ENCODE measurements at regions not wholly inside any gene's neighbourhood (a gene's known extent, or its start where the extent isn't known, plus 50 kb on each side); places are given as distances from the start of the nearest gene placed in this dataset.

GRCh38 chr2:122506620-122507019 is 751.2 kb downstream of the TSN start:
- no peaks in the 10 kb centered on the region for H3K27me3 ChIP-seq (ENCODE audit: insufficient read depth, low read length)
- no peaks in the 10 kb centered on the region for H3K4me1 ChIP-seq (ENCODE audit: insufficient read depth, low read length)
- no peak overlapping the region for H3K4me3 ChIP-seq (ENCODE audit: low read length)
- WGBS = 97% methylated on average over 3 of the region's 3 CpGs
- H3K9me3 ChIP-seq (ENCODE audit: insufficient read depth, low read depth, low read length) = no peaks in the 10 kb centered on the region
- H3K36me3 ChIP-seq (ENCODE audit: insufficient read depth, low read length) = no peaks in the 10 kb centered on the region
- no peak overlapping the region for H3K27ac ChIP-seq (ENCODE audit: low read depth, low read length)
- H3K9ac ChIP-seq (ENCODE audit: low read depth, low read length) = no peak overlapping the region

DNA sequence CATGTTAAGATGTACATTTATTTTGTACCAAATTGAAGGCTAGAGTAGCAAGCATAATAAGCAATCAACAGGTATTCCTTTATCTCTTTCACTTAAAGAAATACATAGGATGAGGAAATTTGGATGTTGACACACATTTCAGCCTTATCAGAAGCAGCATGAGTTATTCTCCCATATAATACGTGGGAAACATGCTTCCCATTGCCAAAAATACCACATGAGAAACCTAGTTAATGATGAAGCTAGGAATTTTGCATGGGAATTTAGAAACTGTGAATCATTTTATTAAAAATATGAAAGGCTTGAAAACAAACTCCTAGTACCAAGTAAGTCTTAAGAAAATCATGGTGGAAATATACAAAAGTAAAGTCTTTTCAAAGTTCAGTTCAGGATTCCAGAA is 751.8 kb downstream of the TSN start:
- Histone ChIP-seq H3K9me3 (ENCODE audit: insufficient read depth, low read depth, low read length) (no peaks in the 10 kb centered on the region), H3K27ac (ENCODE audit: low read depth, low read length) (no peak overlapping the region)
- WGBS = no CpG with 5 or more reads among the region's 1 CpG

GRCh38 chr2:122512091-122512490 is 756.6 kb downstream of the TSN start:
- Histone ChIP-seq H3K27me3 (ENCODE audit: insufficient read depth, low read length) (no peaks in the 10 kb centered on the region), H3K4me1 (ENCODE audit: insufficient read depth, low read length) (peaks cover 24% of the 10 kb centered on the region), H3K9ac (ENCODE audit: low read depth, low read length) (no peak overlapping the region), H3K36me3 (ENCODE audit: insufficient read depth, low read length) (no peaks in the 10 kb centered on the region), H3K9me3 (ENCODE audit: insufficient read depth, low read depth, low read length) (no peaks in the 10 kb centered on the region), H3K4me3 (ENCODE audit: low read length) (no peak overlapping the region), H3K27ac (ENCODE audit: low read depth, low read length) (no peak overlapping the region)
- WGBS = 86% methylated on average over 1 of the region's 1 CpG

More for the DNA sequence above, 751.8 kb downstream of the TSN start:
- Histone ChIP-seq H3K27me3 (ENCODE audit: insufficient read depth, low read length) (no peaks in the 10 kb centered on the region), H3K4me1 (ENCODE audit: insufficient read depth, low read length) (no peaks in the 10 kb centered on the region), H3K36me3 (ENCODE audit: insufficient read depth, low read length) (no peaks in the 10 kb centered on the region), H3K4me3 (ENCODE audit: low read length) (no peak overlapping the region), H3K9ac (ENCODE audit: low read depth, low read length) (no peak overlapping the region)

- H3K4me1 ChIP-seq (ENCODE audit: insufficient read depth, low read length) = peaks cover 41% of the 10 kb centered on the region
- no peak overlapping the region for H3K9ac ChIP-seq (ENCODE audit: low read depth, low read length)
- WGBS = 89% methylated on average over 7 of the region's 7 CpGs
- no peak overlapping the region for H3K4me3 ChIP-seq (ENCODE audit: low read length)
- no peak overlapping the region; the same call in 1 of the 2 replicates for H3K27ac ChIP-seq (ENCODE audit: low read depth, low read length)
- H3K27me3 ChIP-seq (ENCODE audit: insufficient read depth, low read length) = no peaks in the 10 kb centered on the region
- peaks cover 1% of the 10 kb centered on the region; the same call in 1 of the 2 replicates for H3K9me3 ChIP-seq (ENCODE audit: insufficient read depth, low read depth, low read length)
- no peaks in the 10 kb centered on the region for H3K36me3 ChIP-seq (ENCODE audit: insufficient read depth, low read length)
Observed at GRCh38 chr2:122514451-122514996, 759.1 kb downstream of the TSN start.

DNA sequence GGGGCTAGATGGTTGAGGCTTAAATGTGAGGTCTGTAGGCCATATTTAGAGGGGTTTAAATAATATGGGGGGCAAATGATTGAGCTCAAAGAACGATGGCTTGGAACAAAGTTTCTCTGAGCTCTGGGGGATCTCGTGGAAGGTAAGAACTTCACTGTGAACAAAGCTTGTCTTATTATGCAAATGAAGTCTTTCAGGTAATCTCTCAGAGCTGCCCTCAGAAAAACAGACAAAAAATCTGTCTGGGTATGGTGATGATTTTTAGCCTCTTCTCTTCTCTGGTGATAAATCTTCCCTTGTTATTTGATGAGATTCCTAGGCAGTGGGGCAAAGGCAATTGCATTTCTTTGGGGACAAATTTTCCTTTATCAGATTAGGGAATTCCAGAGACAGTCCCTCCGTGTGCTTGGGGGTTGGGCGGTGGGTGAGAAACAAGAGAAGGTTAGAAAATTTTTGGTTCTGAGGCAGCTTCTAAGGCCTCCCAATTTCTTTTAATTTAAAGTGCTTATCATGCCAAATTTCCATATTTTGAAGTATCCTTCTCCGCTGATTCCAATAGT is 760.4 kb downstream of the TSN start:
- H3K9ac ChIP-seq (ENCODE audit: low read depth, low read length) = no peak overlapping the region
- 23% methylated on average over 5 of the region's 5 CpGs for WGBS
- peaks cover 7% of the 10 kb centered on the region for H3K9me3 ChIP-seq (ENCODE audit: insufficient read depth, low read depth, low read length)
- H3K4me1 ChIP-seq (ENCODE audit: insufficient read depth, low read length) = peaks cover 41% of the 10 kb centered on the region
- H3K4me3 ChIP-seq (ENCODE audit: low read length) = peak overlapping the region; percentile 22; the same call in 1 of the 2 replicates
- H3K27me3 ChIP-seq (ENCODE audit: insufficient read depth, low read length) = no peaks in the 10 kb centered on the region
- H3K36me3 ChIP-seq (ENCODE audit: insufficient read depth, low read length) = no peaks in the 10 kb centered on the region
- peak overlapping the region; percentile 88 for H3K27ac ChIP-seq (ENCODE audit: low read depth, low read length)

DNA sequence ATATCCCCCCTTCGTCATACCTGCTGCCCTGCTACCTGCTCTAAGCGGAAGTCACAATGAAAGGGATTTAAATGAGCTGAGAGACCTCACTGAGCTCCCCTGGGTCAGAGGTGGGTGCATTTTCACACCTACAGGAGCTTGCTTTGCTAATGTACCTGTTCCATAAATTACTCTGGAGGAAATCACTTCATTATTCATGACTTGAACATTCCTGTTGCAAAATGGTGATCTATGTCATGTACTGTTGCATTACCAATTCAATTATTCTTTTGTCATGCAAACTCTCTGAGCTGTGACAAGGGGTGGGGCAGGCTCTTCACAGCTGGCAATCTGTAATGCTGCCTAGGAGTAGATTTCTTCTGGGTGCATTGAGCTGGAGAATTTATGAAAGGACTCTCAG is 761.3 kb downstream of the TSN start:
- H3K4me1 ChIP-seq (ENCODE audit: insufficient read depth, low read length) = peaks cover 41% of the 10 kb centered on the region
- 0 out of 2 replicates have a peak overlapping the region, but pooled peaks have one; percentile 2 for H3K4me3 ChIP-seq (ENCODE audit: low read length)
- peaks cover 7% of the 10 kb centered on the region for H3K9me3 ChIP-seq (ENCODE audit: insufficient read depth, low read depth, low read length)
- H3K27ac ChIP-seq (ENCODE audit: low read depth, low read length) = peak overlapping the region; percentile 88; the same call in 1 of the 2 replicates
- WGBS = 33% methylated on average over 2 of the region's 2 CpGs
- H3K27me3 ChIP-seq (ENCODE audit: insufficient read depth, low read length) = no peaks in the 10 kb centered on the region
- no peak overlapping the region for H3K9ac ChIP-seq (ENCODE audit: low read depth, low read length)
- H3K36me3 ChIP-seq (ENCODE audit: insufficient read depth, low read length) = no peaks in the 10 kb centered on the region

- H3K4me1 ChIP-seq (ENCODE audit: insufficient read depth, low read length) = peaks cover 41% of the 10 kb centered on the region
- H3K9me3 ChIP-seq (ENCODE audit: insufficient read depth, low read depth, low read length) = peaks cover 7% of the 10 kb centered on the region
- no peak overlapping the region for H3K4me3 ChIP-seq (ENCODE audit: low read length)
- H3K27me3 ChIP-seq (ENCODE audit: insufficient read depth, low read length) = no peaks in the 10 kb centered on the region
- H3K9ac ChIP-seq (ENCODE audit: low read depth, low read length) = no peak overlapping the region
- H3K36me3 ChIP-seq (ENCODE audit: insufficient read depth, low read length) = no peaks in the 10 kb centered on the region
- WGBS = 92% methylated on average over 4 of the region's 4 CpGs
- no peak overlapping the region for H3K27ac ChIP-seq (ENCODE audit: low read depth, low read length)
Observed at GRCh38 chr2:122519366-122519765, 763.9 kb downstream of the TSN start.

GRCh38 chr2:122519821-122520611 is 764.6 kb downstream of the TSN start:
- H3K4me1 ChIP-seq (ENCODE audit: insufficient read depth, low read length) = peaks cover 36% of the 10 kb centered on the region
- WGBS = 97% methylated on average over 3 of the region's 4 CpGs
- no peaks in the 10 kb centered on the region for H3K36me3 ChIP-seq (ENCODE audit: insufficient read depth, low read length)
- H3K27me3 ChIP-seq (ENCODE audit: insufficient read depth, low read length) = no peaks in the 10 kb centered on the region
- peaks cover 7% of the 10 kb centered on the region for H3K9me3 ChIP-seq (ENCODE audit: insufficient read depth, low read depth, low read length)
- no peak overlapping the region for H3K9ac ChIP-seq (ENCODE audit: low read depth, low read length)
- no peak overlapping the region for H3K27ac ChIP-seq (ENCODE audit: low read depth, low read length)
- no peak overlapping the region for H3K4me3 ChIP-seq (ENCODE audit: low read length)

DNA sequence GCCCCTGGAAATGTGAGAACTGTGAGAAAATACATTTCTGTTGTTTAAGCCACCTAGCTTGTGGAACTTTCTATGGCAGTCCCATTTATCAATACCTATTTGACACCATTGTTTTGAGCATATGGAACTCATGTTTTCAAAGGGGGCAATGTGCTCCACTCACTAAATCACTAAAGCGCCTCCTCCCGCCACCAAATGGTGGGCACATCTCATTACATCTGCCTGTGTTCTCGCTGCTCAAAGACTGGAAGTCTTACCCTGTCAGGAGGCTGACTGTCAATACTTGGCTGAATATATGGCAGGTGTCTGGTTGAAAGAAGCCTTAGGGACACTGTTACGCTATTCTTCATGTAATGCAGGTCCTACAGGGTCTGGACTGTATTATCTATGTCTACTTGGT is 767.7 kb downstream of the TSN start:
- no peak overlapping the region for H3K27ac ChIP-seq (ENCODE audit: low read depth, low read length)
- peaks cover 7% of the 10 kb centered on the region for H3K9me3 ChIP-seq (ENCODE audit: insufficient read depth, low read depth, low read length)
- peaks cover 6% of the 10 kb centered on the region for H3K4me1 ChIP-seq (ENCODE audit: insufficient read depth, low read length)
- H3K27me3 ChIP-seq (ENCODE audit: insufficient read depth, low read length) = no peaks in the 10 kb centered on the region
- 94% methylated on average over 4 of the region's 4 CpGs for WGBS
- no peak overlapping the region for H3K4me3 ChIP-seq (ENCODE audit: low read length)
- no peak overlapping the region for H3K9ac ChIP-seq (ENCODE audit: low read depth, low read length)
- H3K36me3 ChIP-seq (ENCODE audit: insufficient read depth, low read length) = no peaks in the 10 kb centered on the region

DNA sequence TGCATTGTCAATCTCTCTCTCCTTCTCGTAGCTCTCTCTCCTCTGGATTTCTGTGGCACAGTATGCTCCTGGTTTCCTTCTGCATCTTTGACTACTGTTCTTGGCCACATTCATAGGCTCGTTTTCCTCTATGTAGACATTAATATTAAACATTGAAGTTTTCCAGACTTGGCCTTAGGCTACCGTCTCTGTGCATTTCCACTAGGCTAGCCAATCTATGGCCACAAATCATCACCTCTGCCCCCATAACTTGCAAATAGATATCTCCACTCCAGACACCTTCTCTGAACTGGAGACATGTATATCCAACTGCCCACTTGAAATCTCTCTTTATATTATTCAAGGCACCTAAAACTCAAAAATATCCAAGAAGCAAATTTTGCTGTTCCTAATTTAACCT is 768.5 kb downstream of the TSN start:
- Histone ChIP-seq H3K9ac (ENCODE audit: low read depth, low read length) (no peak overlapping the region), H3K9me3 (ENCODE audit: insufficient read depth, low read depth, low read length) (peaks cover 7% of the 10 kb centered on the region), H3K36me3 (ENCODE audit: insufficient read depth, low read length) (no peaks in the 10 kb centered on the region), H3K4me3 (ENCODE audit: low read length) (no peak overlapping the region), H3K27ac (ENCODE audit: low read depth, low read length) (no peak overlapping the region), H3K27me3 (ENCODE audit: insufficient read depth, low read length) (no peaks in the 10 kb centered on the region), H3K4me1 (ENCODE audit: insufficient read depth, low read length) (no peaks in the 10 kb centered on the region; the same call in 1 of the 2 replicates)
- 94% methylated on average over 3 of the region's 3 CpGs for WGBS

DNA sequence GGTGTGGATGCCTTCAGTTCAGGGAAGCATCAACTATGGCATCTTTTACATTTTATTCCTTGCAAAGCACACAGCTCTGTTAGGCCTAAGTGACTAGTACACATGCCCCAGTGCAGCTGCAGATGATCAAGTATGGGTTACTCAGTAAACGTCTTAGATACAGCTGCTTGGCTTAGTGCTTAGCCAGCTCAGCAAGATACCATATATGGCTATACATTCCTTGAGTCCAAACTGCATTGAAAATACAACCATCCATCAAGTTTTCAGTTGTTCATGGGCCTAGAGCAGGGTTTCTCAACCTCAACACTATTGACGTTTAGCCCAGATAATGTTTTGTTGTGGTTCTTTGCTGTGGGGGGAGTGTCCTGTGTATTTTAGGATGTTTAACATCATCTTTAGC is 769.9 kb downstream of the TSN start:
- no peak overlapping the region for H3K4me3 ChIP-seq (ENCODE audit: low read length)
- H3K27ac ChIP-seq (ENCODE audit: low read depth, low read length) = no peak overlapping the region
- no peaks in the 10 kb centered on the region for H3K4me1 ChIP-seq (ENCODE audit: insufficient read depth, low read length)
- no peaks in the 10 kb centered on the region for H3K27me3 ChIP-seq (ENCODE audit: insufficient read depth, low read length)
- 81% methylated on average over 1 of the region's 2 CpGs for WGBS
- H3K36me3 ChIP-seq (ENCODE audit: insufficient read depth, low read length) = no peaks in the 10 kb centered on the region
- no peak overlapping the region for H3K9ac ChIP-seq (ENCODE audit: low read depth, low read length)
- H3K9me3 ChIP-seq (ENCODE audit: insufficient read depth, low read depth, low read length) = no peaks in the 10 kb centered on the region
